ENCODE measurements at regions not wholly inside any gene's neighbourhood (a gene's known extent, or its start where the extent isn't known, plus 50 kb on each side); places are given as distances from the start of the nearest gene placed in this dataset.

GRCh38 chr3:164687902-164688301 lies 390.4 kb downstream of the SI start:
- CTCF ChIA-PET, result no interaction called here

GRCh38 chr3:164687211-164687610 lies 391.1 kb downstream of the SI start:
- Histone ChIP-seq H3K36me3 (ENCODE audit: control insufficient read depth, insufficient read depth, low read length) (no peaks in the 10 kb centered on the region), H3K27me3 (ENCODE audit: control insufficient read depth, insufficient read depth, low read length) (no peaks in the 10 kb centered on the region), H3K4me3 (ENCODE audit: low read depth, low read length) (no peak overlapping the region)
- no peak for DNase-seq (ENCODE audit: low read depth)
- ChIA-PET POLR2A (no interaction called here), CTCF (no interaction called here)
- TF ChIP-seq CTCF (IDR thresholded peaks at IDR 0.05; ENCODE audit: insufficient read depth, low read depth, low read length), result no peak

More at GRCh38 chr3:164687902-164688301, 390.4 kb downstream of the SI start:
- Histone ChIP-seq H3K36me3 (ENCODE audit: control insufficient read depth, insufficient read depth, low read length) (no peaks in the 10 kb centered on the region), H3K4me3 (ENCODE audit: low read depth, low read length) (no peak overlapping the region), H3K27me3 (ENCODE audit: control insufficient read depth, insufficient read depth, low read length) (no peaks in the 10 kb centered on the region)
- no peak for TF ChIP-seq CTCF (IDR thresholded peaks at IDR 0.05; ENCODE audit: insufficient read depth, low read depth, low read length)
- POLR2A ChIA-PET, result no interaction called here
- DNase-seq (ENCODE audit: low read depth), result no peak

GRCh38 chr3:164683489-164683888 lies 394.8 kb downstream of the SI start:
- POLR2A ChIA-PET, result no interaction called here
- no peaks in the 10 kb centered on the region for H3K36me3 ChIP-seq (ENCODE audit: control insufficient read depth, insufficient read depth, low read length)
- no peak for DNase-seq (ENCODE audit: low read depth)
- TF ChIP-seq CTCF (IDR thresholded peaks at IDR 0.05; ENCODE audit: insufficient read depth, low read depth, low read length), result no peak
- H3K4me3 ChIP-seq (ENCODE audit: low read depth, low read length), result no peak overlapping the region
- CTCF ChIA-PET, result no interaction called here
- H3K27me3 ChIP-seq (ENCODE audit: control insufficient read depth, insufficient read depth, low read length), result no peaks in the 10 kb centered on the region

- no peaks in the 10 kb centered on the region for H3K36me3 ChIP-seq (ENCODE audit: control insufficient read depth, insufficient read depth, low read length)
- DNase-seq (ENCODE audit: low read depth), result no peak
- no peak overlapping the region for H3K4me3 ChIP-seq (ENCODE audit: low read depth, low read length)
- ChIA-PET POLR2A (no interaction called here), CTCF (no interaction called here)
- H3K27me3 ChIP-seq (ENCODE audit: control insufficient read depth, insufficient read depth, low read length), result no peaks in the 10 kb centered on the region
- TF ChIP-seq CTCF (IDR thresholded peaks at IDR 0.05; ENCODE audit: insufficient read depth, low read depth, low read length), result no peak
These were observed 399.1 kb downstream of the SI start for GRCh38 chr3:164679245-164679644.

- ChIA-PET CTCF (no interaction called here), POLR2A (no interaction called here)
- Histone ChIP-seq H3K36me3 (ENCODE audit: control insufficient read depth, insufficient read depth, low read length) (no peaks in the 10 kb centered on the region), H3K4me3 (ENCODE audit: low read depth, low read length) (no peak overlapping the region), H3K27me3 (ENCODE audit: control insufficient read depth, insufficient read depth, low read length) (no peaks in the 10 kb centered on the region)
- no peak for DNase-seq (ENCODE audit: low read depth)
- no peak for TF ChIP-seq CTCF (IDR thresholded peaks at IDR 0.05; ENCODE audit: insufficient read depth, low read depth, low read length)
These were observed 401.0 kb downstream of the SI start for GRCh38 chr3:164677317-164677716.
